Activated CD4-positive, alpha-beta T cell treated with anti-CD3 and anti-CD28 coated beads, Interleukin-2, Interleukin-6, amounts not matched to agents 100 ng/mL and 50 ng/mL, durations not matched to agents 16 hours and 8 hours (primary cell): ENCODE measurements at regions not wholly inside any gene's neighbourhood (a gene's known extent, or its start where the extent isn't known, plus 50 kb on each side); places are given as distances from the start of the nearest gene placed in this dataset.
"Not testable (repeated sequence)": the region's sequence is repeated elsewhere in the genome, so short reads cannot be mapped to it uniquely, and the experiment has no call there.

Experiments
- DNase-seq: peaks from one replicate; pipeline ENCODE4 v3.0.0-alpha.2; 2020

DNA sequence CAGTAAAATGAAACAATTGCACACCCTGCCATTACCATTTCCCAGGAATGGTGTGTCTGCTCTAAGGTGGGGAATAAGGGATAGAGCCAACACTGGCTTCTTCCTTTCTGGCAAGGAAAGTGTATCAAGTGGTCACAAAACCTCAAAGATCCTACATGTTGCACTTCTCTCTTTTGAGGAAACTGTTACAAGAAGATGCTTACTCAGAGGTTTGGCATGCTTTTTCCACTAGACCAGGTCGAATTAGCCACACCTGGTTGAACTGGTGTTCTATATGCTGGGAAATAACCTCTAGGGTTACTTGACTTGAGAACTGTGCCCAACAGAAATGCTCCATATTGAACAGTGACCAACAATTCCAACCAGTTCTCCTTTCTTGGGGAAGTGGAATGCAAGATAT lies 102.9 kb downstream of the LRRN1 start:
- no peak for DNase-seq

DNA sequence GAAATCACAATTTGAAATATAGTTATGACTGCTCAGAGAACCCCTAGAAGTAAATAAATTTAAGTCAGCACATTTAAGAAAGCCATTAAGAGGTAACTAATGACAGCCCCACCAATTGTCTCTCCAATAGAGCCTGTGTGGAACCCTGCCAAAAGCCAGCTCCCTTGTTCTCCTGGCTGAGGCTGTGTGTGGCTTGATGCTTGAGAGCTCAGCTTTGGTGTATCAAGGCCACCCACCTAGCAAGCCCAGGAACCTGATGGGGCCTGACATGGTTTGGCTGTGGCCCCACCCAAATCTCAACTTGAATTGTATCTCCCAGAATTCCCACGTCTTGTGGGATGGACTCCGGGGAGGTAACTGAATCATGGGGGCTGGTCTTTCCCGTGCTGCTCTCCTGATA lies 106.9 kb downstream of the LRRN1 start:
- DNase-seq: no peak

DNA sequence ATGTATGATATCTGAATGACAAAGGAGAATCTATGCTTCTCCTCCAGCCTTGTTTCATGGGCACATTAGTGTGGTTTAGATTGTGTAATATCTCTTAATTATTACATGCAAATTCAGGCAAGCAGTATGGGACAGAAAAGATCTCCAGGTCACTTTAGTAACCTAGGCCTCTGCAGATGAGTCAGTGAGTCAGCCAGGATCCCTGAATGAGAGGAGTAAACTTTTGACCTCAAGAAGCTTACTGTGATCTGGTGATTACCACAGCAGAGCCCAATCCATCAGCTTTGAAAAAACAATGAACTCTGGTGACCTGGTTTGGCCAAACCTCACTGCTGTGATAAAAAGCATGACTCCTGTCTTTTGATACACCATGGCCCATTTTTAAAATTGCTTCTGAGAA lies 107.8 kb downstream of the LRRN1 start:
- no peak for DNase-seq

DNA sequence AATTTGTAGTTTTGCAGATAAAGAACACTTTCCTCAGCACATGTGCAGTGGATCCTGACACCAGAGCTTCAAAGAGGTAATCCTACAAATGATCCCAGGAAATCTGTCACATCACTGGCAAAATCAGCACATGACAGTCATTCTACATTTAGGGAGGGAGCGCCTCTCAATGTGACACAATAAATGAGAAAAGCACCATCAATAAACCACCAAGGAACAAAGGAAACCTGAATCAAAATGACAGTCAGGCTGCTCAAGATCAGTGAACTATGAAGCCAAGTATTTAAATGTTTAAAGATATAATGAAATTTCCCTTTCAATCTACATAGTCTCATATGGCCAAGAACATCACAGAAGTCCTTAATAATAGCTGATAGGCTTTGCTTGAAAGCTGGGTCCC lies 119.5 kb downstream of the LRRN1 start:
- DNase-seq: no peak

DNA sequence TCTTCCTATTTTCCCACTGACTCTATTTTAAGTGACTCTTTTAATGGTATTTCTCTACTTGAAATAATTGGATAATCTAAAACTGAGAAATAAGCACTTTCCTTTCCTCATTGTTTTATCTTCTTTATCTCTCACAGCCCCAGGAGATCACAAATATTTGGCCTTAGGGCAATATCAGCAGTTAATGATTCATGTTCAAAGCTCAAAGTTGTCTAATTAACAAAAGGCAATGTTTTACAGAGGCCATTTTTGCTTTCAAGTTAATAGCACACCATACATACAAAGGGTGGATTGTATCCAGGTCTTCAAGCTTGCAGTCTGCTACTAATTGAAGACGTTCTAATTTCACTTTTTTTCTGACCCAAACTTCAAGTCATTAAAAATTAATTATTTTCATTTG lies 120.1 kb downstream of the LRRN1 start:
- DNase-seq: no peak

DNA sequence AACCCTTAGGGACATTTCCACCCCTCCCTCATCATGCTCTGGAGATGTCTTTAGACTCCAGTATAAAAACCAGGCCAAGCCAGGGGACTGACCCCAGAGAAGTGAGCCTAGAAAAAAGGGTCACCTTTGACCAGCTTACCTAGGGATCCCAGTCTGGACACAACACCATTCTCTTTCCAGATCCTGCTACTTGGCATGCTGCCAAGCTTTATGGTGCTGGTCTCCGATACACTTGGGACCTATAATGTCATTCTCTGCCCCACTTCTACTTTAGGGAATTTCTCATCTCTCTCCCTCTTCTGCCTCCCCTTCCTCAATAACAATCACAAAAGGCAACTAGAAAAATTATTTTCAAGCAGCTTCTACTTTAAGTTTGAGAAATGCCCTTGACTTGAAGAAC lies 124.4 kb downstream of the LRRN1 start:
- DNase-seq: no peak

DNA sequence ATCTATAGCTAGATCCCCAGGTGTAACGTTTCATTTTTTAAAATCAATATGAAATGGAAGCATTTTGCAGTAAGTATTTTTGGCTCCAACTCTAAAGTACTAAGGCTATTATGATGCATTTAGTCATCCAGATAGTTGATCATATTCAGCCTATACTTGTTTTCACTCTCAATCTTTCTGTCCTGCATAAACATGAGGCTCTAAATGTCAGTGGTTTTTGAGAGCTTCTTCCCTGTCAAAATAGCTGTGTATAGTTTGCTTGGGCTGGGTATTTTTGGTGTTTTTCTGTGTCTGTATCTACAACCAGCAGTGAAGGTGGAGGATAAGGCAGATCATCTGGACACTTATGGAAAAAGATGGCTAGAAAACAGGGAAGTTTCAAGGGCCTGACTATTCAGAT lies 128.0 kb downstream of the LRRN1 start:
- no peak for DNase-seq

DNA sequence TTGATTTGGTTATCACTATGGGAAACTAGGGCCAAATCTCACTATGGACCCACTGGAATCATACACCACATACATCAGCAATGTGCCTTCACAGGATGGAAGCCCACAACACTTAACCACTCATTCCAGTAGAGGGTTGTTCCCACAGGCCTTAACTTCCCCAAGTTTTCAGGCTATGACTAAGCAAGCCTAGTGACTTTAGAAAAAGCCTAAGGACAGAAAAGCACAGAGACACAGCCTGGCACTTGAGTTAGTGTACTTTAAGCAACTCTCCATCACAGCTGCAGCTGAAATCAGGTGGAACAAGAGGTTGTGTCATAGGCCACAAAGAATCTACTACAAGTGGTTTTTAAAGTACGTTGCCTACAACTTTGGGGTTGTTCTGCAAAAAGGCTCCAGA lies 128.7 kb downstream of the LRRN1 start:
- no peak for DNase-seq

DNA sequence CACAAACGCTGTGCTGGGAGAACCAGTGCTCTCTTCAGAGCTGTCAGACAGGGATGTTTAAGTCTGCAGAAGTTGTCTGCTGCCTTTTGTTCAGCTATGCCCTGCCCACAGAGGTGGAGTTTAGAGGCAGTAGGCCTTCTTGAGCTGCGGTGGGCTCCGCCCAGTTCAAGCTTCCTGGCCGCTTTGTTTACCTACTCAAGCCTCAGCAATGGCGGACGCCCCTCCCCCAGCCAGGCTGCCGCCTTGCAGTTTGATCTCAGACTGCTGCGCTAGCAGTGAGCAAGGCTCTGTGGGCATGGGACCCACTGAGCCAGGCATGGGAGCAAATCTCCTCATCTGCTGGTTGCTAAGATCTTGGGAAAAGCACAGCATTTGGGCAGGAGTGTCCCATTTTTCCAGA lies 142.1 kb downstream of the LRRN1 start:
- DNase-seq: not testable (repeated sequence)

DNA sequence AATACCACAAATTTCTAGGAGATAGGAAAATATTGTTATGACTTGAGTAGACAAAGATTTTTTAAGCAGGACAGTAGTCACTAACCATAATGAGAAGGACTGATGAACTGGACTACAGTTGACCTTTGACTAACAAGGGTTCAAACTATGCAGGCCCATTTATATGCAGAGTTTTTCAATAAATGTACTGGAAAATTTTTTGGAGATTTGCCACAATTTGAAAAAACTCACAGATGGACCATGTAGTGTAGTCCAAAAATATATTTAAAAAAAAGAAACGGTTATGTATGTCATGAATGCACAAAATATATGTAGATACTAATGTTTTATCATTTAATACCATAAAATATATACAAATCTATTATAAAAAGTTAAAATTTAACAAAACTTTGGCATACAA lies 151.8 kb downstream of the LRRN1 start:
- no peak for DNase-seq

DNA sequence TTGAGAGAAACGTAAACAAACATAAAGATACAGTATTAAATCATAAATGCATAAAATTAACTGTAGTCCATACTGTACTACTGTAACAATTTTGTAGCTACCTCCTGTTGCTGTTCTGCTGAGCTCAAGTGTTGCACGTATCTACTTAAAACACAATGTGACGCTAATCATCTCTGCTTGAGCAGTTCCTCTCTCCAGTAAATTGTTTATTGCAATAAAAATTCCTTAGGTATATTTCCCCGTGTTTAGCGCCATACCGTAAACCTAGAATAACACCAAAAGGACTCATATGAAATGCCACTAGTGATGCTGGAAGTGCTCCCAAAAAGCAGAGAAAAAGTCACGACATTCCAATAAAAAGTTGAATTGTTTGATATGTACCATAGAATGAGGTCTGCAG lies 152.3 kb downstream of the LRRN1 start:
- no peak for DNase-seq

DNA sequence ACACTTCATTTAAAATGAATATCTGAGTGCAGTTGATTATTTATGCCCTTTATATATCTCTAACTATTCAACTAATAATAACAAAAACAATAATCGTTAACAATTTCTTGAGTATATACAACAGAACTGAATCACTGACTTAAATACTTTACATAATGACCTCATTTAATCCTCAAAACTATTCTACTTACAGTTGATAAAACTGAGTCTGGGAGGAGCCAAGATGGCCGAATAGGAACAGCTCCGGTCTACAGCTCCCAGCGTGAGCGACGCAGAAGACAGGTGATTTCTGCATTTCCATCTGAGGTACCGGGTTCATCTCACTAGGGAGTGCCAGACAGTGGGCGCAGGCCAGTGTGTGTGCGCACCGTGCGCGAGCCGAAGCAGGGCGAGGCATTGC lies 163.6 kb downstream of the LRRN1 start:
- DNase-seq: not testable (repeated sequence)

DNA sequence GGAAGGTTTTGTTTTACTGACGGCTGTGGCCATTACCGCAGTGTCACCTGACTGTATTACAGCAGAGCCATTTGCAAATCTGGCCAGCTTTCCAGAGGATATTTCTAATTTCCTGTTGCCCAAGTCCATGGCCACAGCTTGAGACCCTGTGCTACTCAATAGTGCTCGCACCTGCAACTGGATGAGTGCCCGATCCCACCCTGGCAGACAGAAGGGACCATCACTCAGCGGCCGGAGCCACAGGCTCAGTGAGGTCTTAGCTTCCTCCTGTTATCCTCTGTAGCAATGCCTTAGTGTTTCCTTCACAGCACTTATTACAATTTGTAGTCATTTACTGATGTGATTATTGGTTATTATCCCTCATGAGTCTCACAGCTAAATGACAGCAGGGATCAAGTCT lies 184.8 kb downstream of the LRRN1 start:
- DNase-seq: no peak

DNA sequence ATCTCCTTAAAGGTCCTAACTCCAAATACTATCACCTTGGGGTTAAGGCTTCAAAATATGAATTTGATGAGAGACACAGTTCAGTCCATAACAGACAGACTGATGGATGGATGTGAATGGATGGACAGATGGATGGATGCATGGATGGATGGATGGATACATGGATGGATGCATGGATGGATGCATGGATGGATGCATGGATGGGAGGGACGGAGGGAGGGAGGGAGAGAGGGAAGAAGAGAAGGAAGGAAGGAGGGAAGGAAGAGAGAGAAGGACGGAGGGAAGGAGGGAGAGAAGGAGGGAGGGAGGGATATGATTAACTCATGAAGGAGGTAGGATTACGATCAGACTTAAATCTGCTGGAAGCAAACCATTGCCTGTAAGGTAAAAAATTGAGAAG lies 192.4 kb downstream of the LRRN1 start:
- DNase-seq: no peak

DNA sequence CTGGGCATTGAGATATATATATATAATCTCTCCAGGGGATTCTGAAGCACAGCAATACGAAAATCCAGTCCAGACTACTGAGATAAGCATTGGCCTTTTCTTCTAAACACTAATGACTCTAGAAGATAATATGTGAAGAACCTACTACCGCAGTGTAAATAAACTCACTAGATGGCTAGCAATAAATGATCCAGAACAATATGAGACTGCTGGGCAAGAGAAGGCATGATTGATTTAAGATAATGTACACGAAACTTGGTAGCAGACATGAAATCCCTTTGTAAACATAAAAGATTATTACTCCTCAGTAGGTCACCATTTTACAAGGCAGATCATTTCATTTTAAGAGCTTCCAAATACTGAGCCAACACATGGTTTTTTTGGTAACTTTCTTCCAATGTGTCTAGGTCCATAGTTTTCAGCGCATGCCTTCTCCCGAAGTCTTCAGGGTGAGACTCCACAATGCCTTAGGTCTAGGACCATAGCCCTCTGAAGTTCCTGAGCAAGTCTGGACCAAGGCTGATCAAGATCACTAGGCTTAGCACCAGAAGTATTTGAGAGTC lies 193.2 kb downstream of the LRRN1 start:
- no peak for DNase-seq

DNA sequence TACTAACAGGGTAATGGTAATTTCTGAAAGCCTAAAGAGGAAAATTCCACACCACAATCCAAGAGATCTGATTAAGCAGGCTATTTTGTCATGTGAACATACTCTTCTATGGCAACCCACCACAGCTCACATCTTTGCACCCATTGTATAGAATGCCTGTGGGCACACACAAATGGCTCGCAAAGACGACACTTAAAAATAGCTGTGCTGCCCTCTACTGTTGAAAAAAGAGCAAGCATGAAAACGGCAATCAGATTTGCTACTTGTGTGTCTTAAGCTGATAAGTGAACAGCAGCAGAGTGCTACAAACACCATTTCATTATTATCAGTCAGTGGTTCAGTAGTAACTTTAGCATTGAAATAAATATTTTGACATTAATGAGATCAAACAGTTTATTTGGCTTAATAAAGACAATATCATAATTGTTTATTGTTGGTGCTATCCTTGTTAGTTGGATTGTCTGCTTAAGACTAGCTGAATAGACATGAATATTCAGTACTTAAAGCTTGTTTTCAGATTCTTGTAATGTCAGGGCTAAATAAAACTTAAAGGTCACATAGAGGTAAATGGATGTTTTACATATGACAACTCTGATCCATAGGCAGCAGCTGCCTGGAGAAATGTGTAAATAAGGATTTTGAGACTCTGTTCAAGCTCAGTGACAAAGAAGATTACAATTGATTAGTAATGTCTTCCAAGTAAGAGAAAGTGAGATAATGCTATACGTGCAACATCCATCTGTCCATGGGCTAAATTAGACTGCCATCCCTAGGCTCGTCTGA lies 199.1 kb downstream of the LRRN1 start:
- peak; percentile 60 for DNase-seq

DNA sequence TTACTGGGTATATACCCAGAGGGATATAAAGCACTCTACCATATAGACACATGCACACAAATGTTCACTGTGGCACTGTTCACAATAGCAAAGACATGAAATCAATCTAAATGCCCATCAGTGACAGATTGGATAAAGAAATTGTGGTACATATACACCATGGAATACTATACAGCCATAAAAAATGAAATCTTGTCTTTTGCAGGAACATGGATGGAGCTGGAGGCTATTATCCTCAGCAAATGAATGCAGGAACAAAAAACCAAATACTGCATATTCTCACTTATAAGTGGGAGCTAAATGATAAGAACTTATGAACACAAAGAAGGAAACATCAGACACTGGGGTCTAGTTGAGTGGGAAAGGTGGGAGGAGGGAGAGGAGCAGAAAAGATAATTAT lies 200.1 kb downstream of the LRRN1 start:
- DNase-seq: not testable (repeated sequence)

DNA sequence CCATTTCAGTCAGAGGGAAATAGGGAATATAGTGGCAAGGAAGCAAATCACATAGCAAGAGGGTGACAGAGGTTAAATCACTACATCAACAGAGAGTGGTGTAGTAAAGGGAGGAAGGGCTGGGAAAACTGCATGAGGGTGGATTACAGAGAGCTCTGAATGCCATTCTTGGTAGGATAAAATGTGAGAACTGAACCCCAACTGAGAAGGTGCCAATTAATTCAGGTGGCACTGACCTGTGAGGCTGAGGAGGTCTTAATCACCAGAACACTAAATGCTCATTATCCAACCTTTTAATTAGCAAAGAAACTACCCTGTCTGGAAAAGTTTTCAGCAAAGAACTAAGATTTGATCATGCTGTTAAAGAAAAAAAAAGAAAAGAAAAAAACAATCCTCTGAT lies 202.7 kb downstream of the LRRN1 start:
- no peak for DNase-seq

DNA sequence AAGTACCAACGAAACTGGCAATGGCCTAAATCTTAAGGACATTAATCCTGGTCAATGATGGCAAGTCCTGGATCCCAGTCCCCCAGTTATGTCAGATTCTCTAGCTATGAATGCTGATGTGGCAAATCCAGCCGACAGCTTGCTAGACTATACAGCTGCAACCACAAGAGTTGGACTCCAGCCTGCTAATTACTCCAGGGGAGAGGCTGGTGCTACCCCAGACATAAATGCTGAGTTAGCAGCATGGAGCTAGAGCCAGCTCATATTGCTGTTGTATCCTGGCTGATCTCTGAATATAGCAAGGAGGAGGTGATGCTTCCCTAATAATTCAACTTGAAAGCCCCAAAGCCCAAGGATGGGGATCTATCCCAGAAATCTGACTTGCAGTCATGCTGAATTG lies 207.1 kb downstream of the LRRN1 start:
- no peak for DNase-seq

DNA sequence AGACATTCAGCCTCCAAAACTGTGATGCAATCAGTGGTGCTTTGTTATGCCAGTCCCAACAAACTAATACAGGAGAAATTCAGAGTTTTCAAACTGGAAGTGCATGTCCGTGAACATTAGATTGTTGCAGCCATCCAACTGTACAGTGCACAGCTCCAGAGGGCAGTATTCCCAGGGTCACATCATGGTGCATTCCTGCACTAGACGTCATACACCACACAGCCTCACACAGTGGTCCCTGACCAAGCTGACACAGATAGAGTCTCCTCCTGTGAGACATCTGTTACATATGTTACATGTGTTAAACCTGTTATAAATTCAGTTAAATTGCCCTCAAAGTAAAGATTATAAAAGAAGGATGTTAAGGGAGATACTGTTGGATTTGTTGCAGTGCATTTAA lies 209.0 kb downstream of the LRRN1 start:
- no peak for DNase-seq

DNA sequence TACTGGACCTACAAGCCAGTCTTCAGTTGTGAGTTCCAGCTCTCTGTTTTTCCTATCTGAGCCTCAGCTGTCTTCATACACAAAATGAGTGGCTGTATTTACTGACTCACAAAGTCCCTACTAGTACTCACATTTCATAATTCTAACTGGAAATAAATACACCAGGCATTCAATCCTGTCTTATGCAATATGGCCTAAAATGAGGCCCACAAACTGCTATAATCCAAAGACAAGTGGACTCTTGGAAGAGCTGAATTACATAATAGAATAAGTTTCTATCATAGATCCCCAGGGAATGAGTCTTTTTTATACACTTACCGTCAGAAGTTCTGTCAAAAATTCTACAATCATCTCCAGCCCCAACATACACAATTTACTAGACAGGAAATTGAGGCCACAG lies 211.9 kb downstream of the LRRN1 start:
- no peak for DNase-seq

DNA sequence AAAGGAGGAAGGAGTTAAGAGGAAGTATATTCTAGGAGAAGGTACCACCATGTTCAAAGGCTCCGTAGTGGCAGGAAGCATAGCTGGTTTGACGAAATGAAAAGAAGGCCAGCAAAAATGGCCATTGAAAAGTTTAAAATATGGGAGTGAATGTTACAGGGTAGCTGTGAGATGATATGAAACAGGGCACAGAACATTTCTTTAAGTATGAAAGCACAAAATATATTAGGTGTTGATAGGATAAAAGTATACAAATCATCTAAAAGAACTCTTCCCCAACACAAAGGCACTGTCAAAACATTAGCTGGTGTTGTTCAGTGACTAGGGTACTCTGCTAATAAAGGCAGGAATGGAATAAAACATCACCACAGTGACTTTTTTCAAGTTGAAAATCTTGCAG lies 216.2 kb downstream of the LRRN1 start:
- DNase-seq: no peak

DNA sequence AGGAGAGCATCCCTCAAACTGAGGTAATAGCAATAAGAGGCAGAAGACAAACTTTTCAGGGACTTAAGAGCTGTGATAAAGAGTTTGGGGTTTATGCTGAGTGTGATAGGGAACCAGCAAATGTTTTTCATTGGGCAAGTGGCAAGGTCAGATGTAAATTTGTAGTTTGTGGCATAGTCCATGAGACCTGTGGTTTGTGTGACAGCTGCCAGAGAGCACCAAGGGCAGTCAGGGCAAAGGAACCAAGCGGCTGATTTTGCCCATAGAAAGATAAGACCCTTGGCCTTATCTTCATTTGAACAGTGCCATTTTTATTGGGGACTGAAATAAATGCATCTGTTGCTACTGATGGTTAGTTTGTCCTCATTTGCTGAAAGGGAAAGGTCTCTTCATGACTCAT lies 220.3 kb downstream of the LRRN1 start:
- DNase-seq: no peak

DNA sequence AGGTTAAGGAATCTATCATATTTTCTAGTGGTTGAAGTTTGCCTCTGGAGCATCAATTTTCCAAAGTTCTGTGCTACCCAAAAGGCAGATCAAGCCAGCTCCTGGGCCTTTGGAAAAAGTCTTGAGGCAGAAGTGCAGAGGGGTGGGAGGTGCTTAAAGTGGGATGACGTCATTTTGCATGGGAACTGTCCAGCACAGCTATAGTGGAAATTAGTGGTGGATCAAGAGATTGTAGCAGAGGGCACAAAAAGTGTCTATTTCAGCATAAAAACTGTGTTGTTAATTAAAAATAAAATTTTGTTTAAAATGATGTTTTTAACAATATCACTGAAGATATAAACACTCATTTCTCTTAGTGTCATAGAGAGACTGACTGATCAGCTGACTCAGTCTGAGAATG lies 221.9 kb downstream of the LRRN1 start:
- no peak for DNase-seq

DNA sequence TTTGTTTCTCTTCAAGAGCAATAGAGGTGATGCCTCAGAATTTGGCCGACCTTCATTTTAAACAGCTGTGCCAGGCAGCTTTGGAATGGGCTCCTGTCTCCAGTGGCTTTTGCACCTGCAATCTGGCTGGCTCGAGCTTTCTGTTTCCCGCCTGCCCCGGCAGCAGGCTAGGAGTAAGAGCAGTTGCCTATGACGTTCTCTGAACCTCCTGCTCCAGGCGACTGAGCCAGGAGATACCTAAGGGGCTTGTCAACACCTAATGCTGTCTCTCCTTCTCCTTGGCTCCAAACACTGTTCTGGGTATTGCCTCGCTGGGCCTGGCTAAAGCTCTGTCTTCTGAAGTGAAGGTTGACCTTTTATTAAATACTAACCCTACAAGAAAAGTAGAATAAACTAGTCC lies 229.9 kb downstream of the LRRN1 start:
- no peak for DNase-seq
